Liver (tissue), 8 donors: ENCODE measurements at regions not wholly inside any gene's neighbourhood (a gene's known extent, or its start where the extent isn't known, plus 50 kb on each side); places are given as distances from the start of the nearest gene placed in this dataset.

Source experiments
- DNase-seq: peaks from one replicate; pipeline ENCODE4 v3.0.0-alpha.2; 2017; ENCODE audit warnings: low spot score
- H3K27ac ChIP-seq, 2 donors: one replicate each; pipeline ENCODE4 v1.7.0; 2013; ENCODE audit warnings: inconsistent platforms in 2 of 2, low read length in 2 of 2, control low read depth in 1 of 2, low read depth in 1 of 2, mild to moderate bottlenecking in 1 of 2
- H3K27me3 ChIP-seq, 4 donors: one replicate each; pipeline versions ENCODE4 v1.6.1 to v1.7.0; 2013; ENCODE audit warnings: low read length in 3 of 4, inconsistent platforms in 1 of 4, mild to moderate bottlenecking in 1 of 4, moderate library complexity in 1 of 4; ENCODE audit not compliant: control insufficient read depth in 4 of 4, insufficient read depth in 4 of 4
- H3K36me3 ChIP-seq, 4 donors: one replicate each; pipeline versions ENCODE4 v1.6.1 to v1.7.0; 2013; ENCODE audit warnings: low read length in 3 of 4, mild to moderate bottlenecking in 3 of 4, low read depth in 1 of 4, moderate library complexity in 1 of 4; ENCODE audit not compliant: control insufficient read depth in 4 of 4, insufficient read depth in 3 of 4
- H3K4me1 ChIP-seq, 4 donors: one replicate each; pipeline versions ENCODE4 v1.6.1 to v1.7.0; 2013; ENCODE audit warnings: low read length in 3 of 4, mild to moderate bottlenecking in 3 of 4, moderate library complexity in 1 of 4; ENCODE audit not compliant: control insufficient read depth in 4 of 4, insufficient read depth in 4 of 4
- H3K4me3 ChIP-seq, 3 donors: one replicate each; pipeline versions ENCODE4 v1.6.1 to v1.7.0; 2013; ENCODE audit warnings: low read length in 3 of 3, control low read depth in 1 of 3, low read depth in 1 of 3, mild to moderate bottlenecking in 1 of 3
- H3K9ac ChIP-seq, 2 donors: one replicate each; pipeline ENCODE4 v1.7.0; 2013; ENCODE audit warnings: low read length in 2 of 2, mild to moderate bottlenecking in 2 of 2, moderate library complexity in 2 of 2, control low read depth in 1 of 2, low read depth in 1 of 2
- H3K9me3 ChIP-seq, 4 donors: one replicate each; pipeline versions ENCODE4 v1.6.1 to v1.7.0; 2013; ENCODE audit warnings: low read length in 3 of 4; ENCODE audit not compliant: control insufficient read depth in 4 of 4
- EGR1 ChIP-seq, 2 donors: IDR thresholded peaks; 2 replicates each; pipeline ENCODE4 v1.6.1; 2016 to 2018; ENCODE audit warnings: antibody characterized with exemption in 2 of 2, low read depth in 2 of 2
- FOXA1 ChIP-seq: IDR thresholded peaks from 2 replicates; pipeline ENCODE4 v1.6.1; 2016; ENCODE audit warnings: antibody characterized with exemption
- FOXA2 ChIP-seq: IDR thresholded peaks from 2 replicates; pipeline ENCODE4 v1.6.1; 2016; ENCODE audit warnings: antibody characterized with exemption
- GABPA ChIP-seq, 2 donors: IDR thresholded peaks in 1 of 2; conservative IDR thresholded peaks in 1 of 2; 2 replicates each; pipeline ENCODE4 v1.6.1; 2016; ENCODE audit warnings: antibody characterized with exemption in 2 of 2, mild to moderate bottlenecking in 1 of 2, moderate library complexity in 1 of 2
- HNF4A ChIP-seq, 2 donors: conservative IDR thresholded peaks; 2 replicates each; pipeline ENCODE4 v1.6.1; 2016; ENCODE audit warnings: antibody characterized with exemption in 2 of 2, mild to moderate bottlenecking in 2 of 2
- JUND ChIP-seq, 2 donors: IDR thresholded peaks; 2 replicates each; pipeline ENCODE4 v1.6.1; 2016; ENCODE audit warnings: antibody characterized with exemption in 2 of 2
- NR2F2 ChIP-seq: IDR thresholded peaks from 2 replicates; pipeline ENCODE4 v1.6.1; 2016; ENCODE audit warnings: antibody characterized with exemption
- RAD21 ChIP-seq, 2 donors: IDR thresholded peaks; 2 replicates each; pipeline ENCODE4 v1.6.1; 2016; ENCODE audit warnings: antibody characterized with exemption in 2 of 2, mild to moderate bottlenecking in 2 of 2
- RXRA ChIP-seq, 2 donors: IDR thresholded peaks; 2 replicates each; pipeline ENCODE4 v1.6.1; 2017 to 2018; ENCODE audit warnings: antibody characterized with exemption in 2 of 2, mild to moderate bottlenecking in 1 of 2
- SP1 ChIP-seq: IDR thresholded peaks from 2 replicates; pipeline ENCODE4 v1.6.1; 2018; ENCODE audit warnings: antibody characterized with exemption, mild to moderate bottlenecking
- TAF1 ChIP-seq: conservative IDR thresholded peaks from 2 replicates; pipeline ENCODE4 v1.6.1; 2016; ENCODE audit warnings: antibody characterized with exemption, mild to moderate bottlenecking
- YY1 ChIP-seq: IDR thresholded peaks from 2 replicates; pipeline ENCODE4 v1.6.1; 2016; ENCODE audit warnings: antibody characterized with exemption, mild to moderate bottlenecking
- WGBS: extraction: QIAGEN DNeasy Blood & Tissue Kit; methylation state at CpG from one replicate; pipeline ENCODE4 v1.1.7; 2013; 5-methylcytosine and 5-hydroxymethylcytosine counted together
- TF ChIP-seq, protein P1 (sequence below): IDR thresholded peaks from 2 replicates; pipeline ENCODE4 v1.6.1; 2016; ENCODE audit warnings: antibody characterized with exemption, mild to moderate bottlenecking
- TF ChIP-seq, protein P2 (sequence below): IDR thresholded peaks from 2 replicates; pipeline ENCODE4 v1.6.1; 2016; ENCODE audit warnings: antibody characterized with exemption
- TF ChIP-seq, protein P3 (sequence below): IDR thresholded peaks from 2 replicates; pipeline ENCODE4 v1.6.1; 2016; ENCODE audit warnings: antibody characterized with exemption
- TF ChIP-seq, protein P4 (sequence below): fragments of 150-350 bp; IDR thresholded peaks from 2 replicates; pipeline ENCODE4 v1.5.1; 2017; ENCODE audit warnings: improper control_type of control experiment, low read depth, low read length; ENCODE audit not compliant: missing input control
- TF ChIP-seq, protein P5 (sequence below): IDR thresholded peaks from 2 replicates; pipeline ENCODE4 v1.6.1; 2016; ENCODE audit warnings: antibody characterized with exemption
- donor health status: healthy.
- donor health status: healthy.
- donor health status: healthy.
- donor health status: healthy.
- donor health status: healthy.

DNA sequence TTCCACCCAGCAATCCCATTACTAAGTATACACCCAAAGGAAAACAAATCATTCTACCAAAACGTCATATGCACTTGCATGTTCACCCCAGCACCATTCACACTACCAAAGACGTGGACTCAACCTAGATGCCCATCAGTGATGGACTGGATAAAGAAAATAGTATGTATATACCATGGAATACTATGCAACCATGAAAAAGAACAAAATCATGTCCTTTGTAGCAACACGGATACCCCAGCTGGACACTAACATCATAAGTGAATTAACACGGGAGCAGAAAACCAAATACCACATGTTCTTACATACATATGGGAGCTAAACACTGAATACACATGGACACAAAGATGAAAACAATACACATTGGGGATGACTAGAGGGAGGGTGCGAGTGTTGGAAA is 309.1 kb upstream of the KLF3 start (continued):
- TF ChIP-seq, protein P1, sequence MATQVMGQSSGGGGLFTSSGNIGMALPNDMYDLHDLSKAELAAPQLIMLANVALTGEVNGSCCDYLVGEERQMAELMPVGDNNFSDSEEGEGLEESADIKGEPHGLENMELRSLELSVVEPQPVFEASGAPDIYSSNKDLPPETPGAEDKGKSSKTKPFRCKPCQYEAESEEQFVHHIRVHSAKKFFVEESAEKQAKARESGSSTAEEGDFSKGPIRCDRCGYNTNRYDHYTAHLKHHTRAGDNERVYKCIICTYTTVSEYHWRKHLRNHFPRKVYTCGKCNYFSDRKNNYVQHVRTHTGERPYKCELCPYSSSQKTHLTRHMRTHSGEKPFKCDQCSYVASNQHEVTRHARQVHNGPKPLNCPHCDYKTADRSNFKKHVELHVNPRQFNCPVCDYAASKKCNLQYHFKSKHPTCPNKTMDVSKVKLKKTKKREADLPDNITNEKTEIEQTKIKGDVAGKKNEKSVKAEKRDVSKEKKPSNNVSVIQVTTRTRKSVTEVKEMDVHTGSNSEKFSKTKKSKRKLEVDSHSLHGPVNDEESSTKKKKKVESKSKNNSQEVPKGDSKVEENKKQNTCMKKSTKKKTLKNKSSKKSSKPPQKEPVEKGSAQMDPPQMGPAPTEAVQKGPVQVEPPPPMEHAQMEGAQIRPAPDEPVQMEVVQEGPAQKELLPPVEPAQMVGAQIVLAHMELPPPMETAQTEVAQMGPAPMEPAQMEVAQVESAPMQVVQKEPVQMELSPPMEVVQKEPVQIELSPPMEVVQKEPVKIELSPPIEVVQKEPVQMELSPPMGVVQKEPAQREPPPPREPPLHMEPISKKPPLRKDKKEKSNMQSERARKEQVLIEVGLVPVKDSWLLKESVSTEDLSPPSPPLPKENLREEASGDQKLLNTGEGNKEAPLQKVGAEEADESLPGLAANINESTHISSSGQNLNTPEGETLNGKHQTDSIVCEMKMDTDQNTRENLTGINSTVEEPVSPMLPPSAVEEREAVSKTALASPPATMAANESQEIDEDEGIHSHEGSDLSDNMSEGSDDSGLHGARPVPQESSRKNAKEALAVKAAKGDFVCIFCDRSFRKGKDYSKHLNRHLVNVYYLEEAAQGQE, result no peak
- TF ChIP-seq JUND (IDR thresholded peaks at IDR 0.05), result no peak
- TF ChIP-seq NR2F2, result no peak
- TF ChIP-seq RXRA (IDR thresholded peaks at IDR 0.05), result no peak
- TF ChIP-seq RAD21 (IDR thresholded peaks at IDR 0.05), result no peak
- no peak for TF ChIP-seq HNF4A (conservative IDR thresholded peaks at IDR 0.05)
- TF ChIP-seq FOXA1, result no peak
- TF ChIP-seq FOXA2, result no peak

DNA sequence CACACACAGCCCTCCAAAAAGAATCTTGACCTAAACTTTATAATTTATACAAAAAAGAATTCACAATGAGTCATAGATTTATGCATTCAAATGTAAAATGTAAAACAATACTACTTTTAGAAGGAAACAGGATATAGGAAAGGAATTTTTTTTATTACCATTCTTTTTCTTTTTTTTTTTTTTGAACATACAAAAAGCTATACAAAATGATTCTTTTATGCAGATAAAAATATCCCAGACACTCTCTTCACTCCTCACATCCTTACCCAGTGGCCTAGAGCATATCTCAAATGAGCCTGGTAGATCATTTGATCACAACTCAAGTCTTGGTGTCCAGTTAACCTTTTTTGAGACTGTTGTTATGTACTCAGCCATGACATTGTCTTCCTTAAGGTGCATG is 307.3 kb upstream of the KLF3 start:
- no peak overlapping the region for H3K27ac ChIP-seq
- no peak for DNase-seq
- H3K9me3 ChIP-seq, result peaks cover 0 to 6% (median 0%) of the 10 kb centered on the region in 4 donors
- no peak for TF ChIP-seq RAD21 (IDR thresholded peaks at IDR 0.05)
- no peak for TF ChIP-seq FOXA2
- TF ChIP-seq, protein P2, sequence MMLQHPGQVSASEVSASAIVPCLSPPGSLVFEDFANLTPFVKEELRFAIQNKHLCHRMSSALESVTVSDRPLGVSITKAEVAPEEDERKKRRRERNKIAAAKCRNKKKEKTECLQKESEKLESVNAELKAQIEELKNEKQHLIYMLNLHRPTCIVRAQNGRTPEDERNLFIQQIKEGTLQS, result no peak
- H3K27me3 ChIP-seq, result no peaks in the 10 kb centered on the region
- H3K9ac ChIP-seq, result no peak overlapping the region
- no peaks in the 10 kb centered on the region for H3K36me3 ChIP-seq
- no peak overlapping the region for H3K4me3 ChIP-seq
- H3K4me1 ChIP-seq, result no peaks in the 10 kb centered on the region

DNA sequence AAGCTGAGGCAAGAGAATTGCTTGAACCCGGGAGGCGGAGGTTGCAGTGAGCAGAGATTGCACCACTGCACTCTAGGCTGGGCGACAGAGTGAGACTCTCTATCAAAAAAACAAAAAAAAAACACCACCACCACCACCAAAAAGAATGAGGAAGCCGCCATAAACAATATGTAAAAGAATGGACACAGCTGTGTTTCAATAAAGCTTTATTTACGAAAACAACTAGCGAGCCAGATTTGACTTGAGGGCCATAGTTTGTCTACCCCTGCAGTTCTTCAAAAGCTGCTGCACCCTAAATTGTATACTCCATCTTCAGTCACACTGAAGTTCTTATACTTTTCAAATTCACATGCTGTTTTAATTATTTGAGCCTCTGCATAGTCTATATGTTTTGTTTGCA is 306.5 kb upstream of the KLF3 start:
- no peaks in the 10 kb centered on the region for H3K27me3 ChIP-seq
- 97% methylated on average over 6 of the region's 6 CpGs for WGBS
- no peak overlapping the region for H3K9ac ChIP-seq
- H3K36me3 ChIP-seq, result no peaks in the 10 kb centered on the region
- peaks cover 0 to 6% (median 0%) of the 10 kb centered on the region in 4 donors for H3K9me3 ChIP-seq
- DNase-seq, result no peak
- H3K4me1 ChIP-seq, result no peaks in the 10 kb centered on the region
- TF ChIP-seq, protein P3, sequence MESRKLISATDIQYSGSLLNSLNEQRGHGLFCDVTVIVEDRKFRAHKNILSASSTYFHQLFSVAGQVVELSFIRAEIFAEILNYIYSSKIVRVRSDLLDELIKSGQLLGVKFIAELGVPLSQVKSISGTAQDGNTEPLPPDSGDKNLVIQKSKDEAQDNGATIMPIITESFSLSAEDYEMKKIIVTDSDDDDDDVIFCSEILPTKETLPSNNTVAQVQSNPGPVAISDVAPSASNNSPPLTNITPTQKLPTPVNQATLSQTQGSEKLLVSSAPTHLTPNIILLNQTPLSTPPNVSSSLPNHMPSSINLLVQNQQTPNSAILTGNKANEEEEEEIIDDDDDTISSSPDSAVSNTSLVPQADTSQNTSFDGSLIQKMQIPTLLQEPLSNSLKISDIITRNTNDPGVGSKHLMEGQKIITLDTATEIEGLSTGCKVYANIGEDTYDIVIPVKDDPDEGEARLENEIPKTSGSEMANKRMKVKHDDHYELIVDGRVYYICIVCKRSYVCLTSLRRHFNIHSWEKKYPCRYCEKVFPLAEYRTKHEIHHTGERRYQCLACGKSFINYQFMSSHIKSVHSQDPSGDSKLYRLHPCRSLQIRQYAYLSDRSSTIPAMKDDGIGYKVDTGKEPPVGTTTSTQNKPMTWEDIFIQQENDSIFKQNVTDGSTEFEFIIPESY, result no peak
- TF ChIP-seq EGR1 (IDR thresholded peaks at IDR 0.05; ENCODE audit: low read depth in 2 of 2) (no peak), RAD21 (IDR thresholded peaks at IDR 0.05) (no peak), RXRA (IDR thresholded peaks at IDR 0.05) (no peak), TAF1 (no peak), GABPA (IDR thresholded peaks at IDR 0.05 in 1 of 2, conservative IDR thresholded peaks at IDR 0.05 in 1 of 2) (no peak), NR2F2 (no peak), FOXA2 (no peak), YY1 (no peak), SP1 (no peak)
- TF ChIP-seq, protein P2, result no peak
- TF ChIP-seq, protein P1, result no peak
- TF ChIP-seq, protein P4, sequence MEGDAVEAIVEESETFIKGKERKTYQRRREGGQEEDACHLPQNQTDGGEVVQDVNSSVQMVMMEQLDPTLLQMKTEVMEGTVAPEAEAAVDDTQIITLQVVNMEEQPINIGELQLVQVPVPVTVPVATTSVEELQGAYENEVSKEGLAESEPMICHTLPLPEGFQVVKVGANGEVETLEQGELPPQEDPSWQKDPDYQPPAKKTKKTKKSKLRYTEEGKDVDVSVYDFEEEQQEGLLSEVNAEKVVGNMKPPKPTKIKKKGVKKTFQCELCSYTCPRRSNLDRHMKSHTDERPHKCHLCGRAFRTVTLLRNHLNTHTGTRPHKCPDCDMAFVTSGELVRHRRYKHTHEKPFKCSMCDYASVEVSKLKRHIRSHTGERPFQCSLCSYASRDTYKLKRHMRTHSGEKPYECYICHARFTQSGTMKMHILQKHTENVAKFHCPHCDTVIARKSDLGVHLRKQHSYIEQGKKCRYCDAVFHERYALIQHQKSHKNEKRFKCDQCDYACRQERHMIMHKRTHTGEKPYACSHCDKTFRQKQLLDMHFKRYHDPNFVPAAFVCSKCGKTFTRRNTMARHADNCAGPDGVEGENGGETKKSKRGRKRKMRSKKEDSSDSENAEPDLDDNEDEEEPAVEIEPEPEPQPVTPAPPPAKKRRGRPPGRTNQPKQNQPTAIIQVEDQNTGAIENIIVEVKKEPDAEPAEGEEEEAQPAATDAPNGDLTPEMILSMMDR, result no peak
- TF ChIP-seq, protein P5, sequence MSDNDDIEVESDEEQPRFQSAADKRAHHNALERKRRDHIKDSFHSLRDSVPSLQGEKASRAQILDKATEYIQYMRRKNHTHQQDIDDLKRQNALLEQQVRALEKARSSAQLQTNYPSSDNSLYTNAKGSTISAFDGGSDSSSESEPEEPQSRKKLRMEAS, result no peak
- no peak overlapping the region for H3K27ac ChIP-seq
- no peak overlapping the region for H3K4me3 ChIP-seq
